Medulla oblongata (tissue), 1 donor: ENCODE measurements at regions not wholly inside any gene's neighbourhood (a gene's known extent, or its start where the extent isn't known, plus 50 kb on each side); places are given as distances from the start of the nearest gene placed in this dataset.
"Not testable (repeated sequence)": the region's sequence is repeated elsewhere in the genome, so short reads cannot be mapped to it uniquely, and the experiment has no call there.

ENCODE experiments used
- DNase-seq: peaks from one replicate; pipeline ENCODE4 v3.0.0-alpha.2; 2015; ENCODE audit errors: extremely low spot score

- DNase-seq: no peak
Measured at GRCh38 chr2:59881218-59881617, 672.2 kb downstream of the BCL11A start.

DNA sequence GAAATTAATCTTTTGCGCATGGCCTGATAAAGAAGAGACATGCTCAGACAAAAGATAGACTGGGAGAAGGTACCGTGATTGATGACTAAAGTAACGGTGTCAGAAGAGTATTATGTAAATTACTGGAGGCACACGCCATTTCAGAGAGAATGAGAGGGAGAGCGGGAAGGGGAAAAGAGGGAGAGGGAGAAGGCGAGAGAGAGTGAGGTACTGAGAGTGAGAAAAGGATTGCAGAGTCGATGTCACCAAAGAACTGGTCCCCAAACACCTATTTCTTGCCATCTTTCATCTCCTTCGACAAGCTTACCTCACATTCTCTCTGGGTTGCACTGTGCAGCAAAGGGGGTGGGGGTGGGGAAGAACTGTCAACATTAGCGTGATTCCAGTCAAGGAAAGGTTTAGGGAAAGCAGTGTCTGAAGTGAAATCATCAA, 673.7 kb downstream of the BCL11A start:
- DNase-seq: no peak

DNA sequence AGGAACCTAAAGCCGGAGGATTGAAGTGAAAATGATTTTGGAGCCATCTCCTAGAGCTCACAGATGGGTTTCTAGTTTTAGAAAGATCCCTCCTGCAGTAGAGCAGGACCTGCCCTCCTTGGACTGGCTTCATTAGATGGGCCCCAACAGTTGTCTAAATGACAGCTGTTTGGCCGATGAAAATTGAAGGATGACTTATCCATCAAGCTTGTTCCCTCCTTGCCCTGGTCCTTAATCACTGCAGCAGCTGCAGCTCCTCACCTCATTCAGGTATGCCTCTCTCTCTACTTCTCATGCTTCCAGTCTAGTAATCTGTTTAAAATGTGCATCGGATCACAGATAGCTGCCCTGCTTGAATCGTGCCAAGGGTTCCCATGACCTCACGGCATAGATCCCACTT, 677.6 kb downstream of the BCL11A start:
- no peak for DNase-seq

- no peak for DNase-seq
Measured at GRCh38 chr2:59874971-59875755, 678.3 kb downstream of the BCL11A start.

DNA sequence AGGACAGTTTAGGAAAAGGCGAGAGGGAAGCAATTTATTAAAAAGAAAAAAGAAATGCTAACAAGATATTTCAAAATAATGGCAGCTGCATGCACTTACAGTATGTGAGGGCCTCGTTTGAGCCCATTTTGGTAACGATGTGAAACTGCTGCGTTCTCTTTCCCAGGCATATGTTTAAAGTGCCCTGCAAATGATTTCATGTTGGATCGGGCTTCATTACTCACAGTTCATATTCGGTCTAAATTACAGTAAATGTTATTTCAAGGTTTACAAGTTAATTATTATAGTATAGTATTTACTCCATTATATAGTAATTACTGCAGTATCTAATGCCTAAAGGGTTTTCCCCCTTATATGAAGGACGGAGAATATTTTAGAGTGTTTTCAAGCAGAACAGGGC, 679.1 kb downstream of the BCL11A start:
- DNase-seq: no peak

- DNase-seq: no peak
Measured at GRCh38 chr2:59871830-59872229, 681.6 kb downstream of the BCL11A start.

GRCh38 chr2:59868981-59869380, 684.5 kb downstream of the BCL11A start:
- no peak for DNase-seq

- DNase-seq: no peak
Measured at GRCh38 chr2:59866436-59866835, 687.0 kb downstream of the BCL11A start.

DNA sequence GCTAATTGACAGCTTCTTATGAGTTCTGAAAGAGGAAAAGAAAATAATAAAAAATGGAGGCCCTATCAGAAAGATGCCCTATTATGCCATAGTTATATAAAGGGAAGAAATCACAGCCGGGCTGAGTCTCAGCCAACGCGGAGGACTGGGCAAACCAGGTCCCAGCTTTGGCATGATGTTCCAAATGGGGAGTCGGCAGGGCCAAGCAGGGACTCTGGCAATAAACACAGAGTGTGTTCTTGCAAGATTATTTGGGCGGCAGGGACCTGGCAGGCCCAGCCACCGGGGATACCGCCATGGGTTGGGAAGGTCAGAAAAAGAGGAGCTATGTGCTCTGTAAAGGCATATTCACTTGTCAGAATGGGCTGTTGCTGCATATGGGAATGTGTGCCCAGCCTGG, 694.9 kb downstream of the BCL11A start:
- no peak for DNase-seq

- no peak for DNase-seq
Measured at GRCh38 chr2:59857109-59857508, 696.3 kb downstream of the BCL11A start.

GRCh38 chr2:59856391-59856790, 697.1 kb downstream of the BCL11A start:
- DNase-seq: no peak

DNA sequence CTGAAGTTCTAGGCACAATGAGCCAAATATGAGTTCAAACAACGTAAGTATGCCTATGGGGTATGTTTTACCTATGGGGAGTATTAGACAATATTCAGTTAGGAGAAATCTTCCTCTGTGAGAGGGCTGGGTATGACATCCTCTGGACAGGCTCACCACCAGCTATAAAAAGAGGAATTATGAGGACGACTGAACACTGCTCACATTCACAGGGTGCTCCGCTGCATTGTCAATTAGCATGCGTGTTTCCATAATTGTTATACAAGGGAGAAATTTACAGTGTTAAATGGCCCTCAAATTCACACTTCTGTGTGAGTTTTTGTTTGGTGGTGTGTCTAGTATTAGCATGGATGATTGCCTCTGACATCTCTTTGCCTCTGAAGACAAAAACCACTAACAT, 700.4 kb downstream of the BCL11A start:
- DNase-seq: no peak

- no peak for DNase-seq
Measured at GRCh38 chr2:59851836-59852475, 701.5 kb downstream of the BCL11A start.

- no peak for DNase-seq
Measured at GRCh38 chr2:59850554-59850953, 702.9 kb downstream of the BCL11A start.

DNA sequence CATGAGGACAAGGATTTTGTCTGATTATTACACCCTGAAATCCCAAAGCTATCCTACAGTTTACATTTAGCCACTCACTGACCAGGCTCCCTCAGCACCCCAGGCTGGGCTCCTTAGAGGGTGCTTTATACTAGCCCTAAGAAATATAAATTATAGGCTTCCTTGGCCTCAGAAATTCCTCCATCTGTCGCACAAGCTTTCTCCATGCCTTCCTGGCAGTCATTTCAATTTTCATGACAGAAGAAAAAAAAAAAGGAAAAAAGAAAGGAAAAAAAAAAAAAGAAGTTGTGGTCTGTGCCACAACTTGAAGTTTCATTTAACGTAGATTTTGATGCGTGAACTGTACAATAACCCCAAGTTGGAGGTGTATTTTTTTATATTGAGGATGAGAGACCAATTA, 719.5 kb downstream of the BCL11A start:
- DNase-seq: no peak

DNA sequence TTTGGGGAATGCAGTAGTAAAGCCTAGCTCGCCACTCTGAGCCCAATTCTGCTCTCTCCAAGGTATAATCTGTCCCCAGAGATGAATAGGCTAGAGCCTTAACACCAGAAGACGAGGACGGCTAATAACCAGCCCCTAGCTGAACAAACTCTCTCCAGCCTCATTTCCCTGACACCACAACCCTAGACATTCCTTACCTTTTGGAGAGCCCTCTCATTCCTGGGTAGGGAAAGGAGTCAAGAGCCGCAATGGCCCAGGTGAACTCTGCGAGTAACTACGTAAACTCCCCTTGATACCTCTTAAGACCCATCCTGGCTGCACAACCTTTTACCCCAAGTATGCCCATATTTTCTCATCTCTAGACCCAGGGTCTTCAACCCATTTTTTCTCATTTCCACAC, 722.9 kb downstream of the BCL11A start:
- DNase-seq: no peak

DNA sequence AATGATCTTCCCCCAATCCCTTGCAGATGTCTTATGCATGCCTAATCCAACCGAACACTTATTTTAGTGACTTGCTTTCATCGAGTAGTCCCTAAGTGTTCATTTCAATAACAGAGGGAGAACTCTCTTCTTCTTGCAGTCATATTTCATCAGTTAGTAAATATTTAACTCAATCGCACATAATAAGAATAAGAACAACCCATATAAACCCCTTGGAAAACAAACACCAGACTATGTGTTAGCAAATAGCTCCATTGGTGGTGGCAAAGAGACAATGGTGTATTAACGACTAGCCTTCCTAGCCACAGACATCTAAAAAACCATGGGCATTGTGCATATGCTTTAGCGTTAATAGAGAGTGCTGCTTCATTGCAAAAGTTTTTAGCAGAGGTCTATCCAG, 725.8 kb downstream of the BCL11A start:
- DNase-seq: no peak

DNA sequence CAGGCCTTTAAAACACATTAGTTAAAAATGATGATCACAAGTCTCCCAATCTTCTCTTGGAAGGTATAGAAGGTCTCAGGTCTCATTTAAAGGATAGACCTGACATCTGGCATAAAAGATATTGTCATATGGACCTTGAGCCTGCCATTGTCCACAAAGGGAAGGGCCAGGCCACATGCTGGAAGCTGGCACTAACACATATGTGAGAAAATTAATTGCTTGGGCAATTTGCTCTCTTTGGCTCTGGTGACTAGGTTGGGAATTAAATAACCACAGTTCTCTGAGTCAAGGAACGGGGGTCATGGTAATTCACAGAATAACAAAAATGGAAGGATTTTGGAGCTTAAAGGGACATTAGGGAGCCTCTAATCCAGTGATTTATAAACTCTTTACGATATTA, 727.3 kb downstream of the BCL11A start:
- DNase-seq: no peak

GRCh38 chr2:59824314-59824713, 729.1 kb downstream of the BCL11A start:
- no peak for DNase-seq

GRCh38 chr2:59816075-59816474, 737.4 kb downstream of the BCL11A start:
- no peak for DNase-seq

- DNase-seq: not testable (repeated sequence)
Measured at GRCh38 chr2:59810283-59810682, 743.2 kb downstream of the BCL11A start.

GRCh38 chr2:59806486-59806885, 747.0 kb downstream of the BCL11A start:
- DNase-seq: no peak

DNA sequence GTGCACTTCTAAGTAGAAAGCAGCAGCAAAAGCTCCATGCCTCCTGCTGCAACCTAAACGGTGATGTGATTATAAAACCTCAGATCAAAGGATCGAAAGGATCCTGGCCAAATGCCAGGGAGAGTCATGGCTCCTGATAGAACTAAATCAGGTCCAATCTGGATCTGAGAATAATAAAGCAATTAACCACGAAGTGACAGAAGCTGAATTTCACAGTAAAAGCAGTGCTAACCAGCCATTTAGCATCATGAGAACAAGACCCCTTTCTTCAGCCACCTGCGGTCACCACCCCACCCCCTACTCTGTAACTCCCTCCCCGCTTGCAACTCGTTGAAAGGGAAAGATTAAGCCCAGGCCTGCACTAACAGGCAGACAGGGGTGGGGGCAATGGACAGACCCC, 748.7 kb downstream of the BCL11A start:
- no peak for DNase-seq

DNA sequence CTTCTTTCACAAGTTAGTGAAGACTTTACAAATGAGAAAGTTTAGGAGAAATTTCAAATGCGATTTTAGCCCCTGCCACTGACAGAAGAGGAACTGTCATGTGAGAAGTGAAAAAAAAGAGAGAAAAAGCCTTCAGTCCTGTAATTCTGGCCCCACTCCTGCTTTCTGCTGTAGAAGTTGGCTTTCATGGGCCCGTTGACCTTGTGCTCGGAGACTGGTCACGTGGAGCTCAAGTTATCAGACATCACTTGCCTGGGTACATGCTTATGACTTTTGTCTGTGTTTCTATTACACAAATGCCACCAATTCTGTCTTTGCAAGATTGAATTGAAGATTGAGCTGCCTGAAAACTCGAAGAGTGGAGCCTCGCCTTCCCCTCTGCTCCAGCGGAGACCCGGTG, 749.9 kb downstream of the BCL11A start:
- no peak for DNase-seq
